Smooth muscle cell (in vitro differentiated cells): ENCODE measurements at regions not wholly inside any gene's neighbourhood (a gene's known extent, or its start where the extent isn't known, plus 50 kb on each side); places are given as distances from the start of the nearest gene placed in this dataset.

Experiments
- DNase-seq: peaks from one replicate; lab custom pipeline; 2025; ENCODE audit not compliant: unreplicated experiment; lab: John Stamatoyannopoulos, UW
- H2AFZ ChIP-seq: fragments of 200-600 bp; sonication (generic); 2 replicates; pipeline ENCODE4 v1.6.0; 2016; ENCODE audit warnings: antibody characterized with exemption, low read depth, mild to moderate bottlenecking
- H3F3A ChIP-seq: fragments of 200-600 bp; sonication (generic); 2 replicates; pipeline ENCODE4 v1.6.0; 2017; ENCODE audit warnings: antibody characterized with exemption, low read depth
- H3K27ac ChIP-seq: fragments of 200-600 bp; sonication (generic); 2 replicates; pipeline ENCODE4 v1.5.1; 2016; ENCODE audit warnings: low read depth, mild to moderate bottlenecking
- H3K27me3 ChIP-seq: fragments of 200-600 bp; sonication (generic); 2 replicates; pipeline ENCODE4 v1.6.1; 2016; ENCODE audit warnings: low read depth, mild to moderate bottlenecking
- H3K36me3 ChIP-seq: fragments of 200-600 bp; sonication (generic); 2 replicates; pipeline ENCODE4 v1.5.1; 2016; ENCODE audit warnings: low read depth
- H3K4me1 ChIP-seq: fragments of 200-600 bp; sonication (generic); 2 replicates; pipeline ENCODE4 v1.5.1; 2016; ENCODE audit warnings: low read depth
- H3K4me2 ChIP-seq: fragments of 200-600 bp; sonication (generic); 2 replicates; pipeline ENCODE4 v1.6.0; 2016; ENCODE audit warnings: mild to moderate bottlenecking
- H3K4me3 ChIP-seq: fragments of 200-600 bp; sonication (generic); 2 replicates; pipeline ENCODE4 v1.5.1; 2016; ENCODE audit warnings: mild to moderate bottlenecking
- H3K79me2 ChIP-seq: fragments of 200-600 bp; sonication (generic); 2 replicates; pipeline ENCODE4 v1.6.0; 2016; ENCODE audit warnings: low read depth, mild to moderate bottlenecking
- H3K9ac ChIP-seq: fragments of 200-600 bp; sonication (generic); 2 replicates; pipeline ENCODE4 v1.6.0; 2016; ENCODE audit warnings: low read depth
- H3K9me3 ChIP-seq: fragments of 200-600 bp; sonication (generic); replicated peaks from 2 replicates; pipeline ENCODE4 v1.5.1; 2016; ENCODE audit warnings: low read depth
- H4K20me1 ChIP-seq: fragments of 200-600 bp; sonication (generic); 2 replicates; pipeline ENCODE4 v1.6.0; 2016; ENCODE audit warnings: low read depth
- WGBS: methylation state at CpG from one replicate; pipeline ENCODE4 v1.1.7; 2016; ENCODE audit warnings: low lambda C conversion rate; 5-methylcytosine and 5-hydroxymethylcytosine counted together
- TF ChIP-seq, protein P1 (sequence below): fragments of 200-600 bp; sonication (generic); IDR thresholded peaks from 2 replicates; pipeline ENCODE4 v1.5.1; 2017; ENCODE audit warnings: borderline replicate concordance, mild to moderate bottlenecking, antibody characterized with exemption; ENCODE audit not compliant: insufficient read depth, poor library complexity, severe bottlenecking

- H2AFZ ChIP-seq: no peak overlapping the region
These were observed 449.8 kb downstream of the ISL1 start for GRCh38 chr5:51832934-51833470.

GRCh38 chr5:51838459-51838858 is 455.2 kb downstream of the ISL1 start:
- H4K20me1 ChIP-seq: no peaks in the 10 kb centered on the region

More at GRCh38 chr5:51832934-51833470, 449.8 kb downstream of the ISL1 start:
- no peaks in the 10 kb centered on the region for H3F3A ChIP-seq
- no peak overlapping the region for H3K9ac ChIP-seq
- H4K20me1 ChIP-seq: no peaks in the 10 kb centered on the region
- peak overlapping the region; percentile 33 for H3K27ac ChIP-seq
- TF ChIP-seq, protein P1, sequence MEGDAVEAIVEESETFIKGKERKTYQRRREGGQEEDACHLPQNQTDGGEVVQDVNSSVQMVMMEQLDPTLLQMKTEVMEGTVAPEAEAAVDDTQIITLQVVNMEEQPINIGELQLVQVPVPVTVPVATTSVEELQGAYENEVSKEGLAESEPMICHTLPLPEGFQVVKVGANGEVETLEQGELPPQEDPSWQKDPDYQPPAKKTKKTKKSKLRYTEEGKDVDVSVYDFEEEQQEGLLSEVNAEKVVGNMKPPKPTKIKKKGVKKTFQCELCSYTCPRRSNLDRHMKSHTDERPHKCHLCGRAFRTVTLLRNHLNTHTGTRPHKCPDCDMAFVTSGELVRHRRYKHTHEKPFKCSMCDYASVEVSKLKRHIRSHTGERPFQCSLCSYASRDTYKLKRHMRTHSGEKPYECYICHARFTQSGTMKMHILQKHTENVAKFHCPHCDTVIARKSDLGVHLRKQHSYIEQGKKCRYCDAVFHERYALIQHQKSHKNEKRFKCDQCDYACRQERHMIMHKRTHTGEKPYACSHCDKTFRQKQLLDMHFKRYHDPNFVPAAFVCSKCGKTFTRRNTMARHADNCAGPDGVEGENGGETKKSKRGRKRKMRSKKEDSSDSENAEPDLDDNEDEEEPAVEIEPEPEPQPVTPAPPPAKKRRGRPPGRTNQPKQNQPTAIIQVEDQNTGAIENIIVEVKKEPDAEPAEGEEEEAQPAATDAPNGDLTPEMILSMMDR: no peak
- H3K79me2 ChIP-seq: no peaks in the 10 kb centered on the region
- no peaks in the 10 kb centered on the region for H3K27me3 ChIP-seq
- H3K4me2 ChIP-seq: no peak overlapping the region
- H3K4me3 ChIP-seq: no peak overlapping the region
- DNase-seq: no peak
- no peaks in the 10 kb centered on the region for H3K9me3 ChIP-seq
- H3K36me3 ChIP-seq: no peaks in the 10 kb centered on the region
- 71% methylated on average over 5 of the region's 5 CpGs for WGBS
- H3K4me1 ChIP-seq: no peaks in the 10 kb centered on the region

DNA sequence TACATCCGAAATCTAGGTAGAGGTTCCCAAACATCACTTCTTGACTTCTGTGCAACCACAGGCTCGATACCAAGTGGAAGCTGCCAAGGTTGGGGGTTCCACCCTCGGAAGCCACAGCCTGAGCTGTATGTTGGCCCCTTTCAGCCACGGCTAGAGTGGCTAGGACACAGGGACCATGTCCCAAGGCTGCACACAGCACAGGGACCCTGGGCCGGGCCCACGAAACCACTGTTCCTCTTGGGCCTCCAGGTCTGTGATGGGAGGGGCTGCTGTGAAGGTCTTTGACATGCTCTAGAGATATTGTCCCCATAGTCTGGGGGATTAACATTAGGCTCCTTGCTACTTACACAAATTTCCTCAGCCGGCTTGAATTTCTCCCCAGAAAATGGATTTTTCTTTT is 460.6 kb downstream of the ISL1 start:
- 93% methylated on average over 7 of the region's 7 CpGs for WGBS
- no peaks in the 10 kb centered on the region for H3K4me1 ChIP-seq
- no peak for DNase-seq
- no peaks in the 10 kb centered on the region for H4K20me1 ChIP-seq
- no peaks in the 10 kb centered on the region for H3F3A ChIP-seq
- TF ChIP-seq, protein P1: no peak
- no peak overlapping the region for H3K9ac ChIP-seq
- H3K36me3 ChIP-seq: no peaks in the 10 kb centered on the region
- H3K4me3 ChIP-seq: no peak overlapping the region
- no peaks in the 10 kb centered on the region for H3K79me2 ChIP-seq
- H3K4me2 ChIP-seq: no peak overlapping the region
- H2AFZ ChIP-seq: no peak overlapping the region
- no peak overlapping the region for H3K27ac ChIP-seq
- H3K27me3 ChIP-seq: no peaks in the 10 kb centered on the region
- H3K9me3 ChIP-seq: no peaks in the 10 kb centered on the region

More at GRCh38 chr5:51838459-51838858, 455.2 kb downstream of the ISL1 start:
- Histone ChIP-seq H2AFZ (peak overlapping the region; percentile 44), H3K9me3 (no peaks in the 10 kb centered on the region), H3K9ac (no peak overlapping the region), H3K4me3 (no peak overlapping the region), H3K4me2 (no peak overlapping the region), H3K36me3 (no peaks in the 10 kb centered on the region), H3F3A (no peaks in the 10 kb centered on the region), H3K27ac (no peak overlapping the region), H3K79me2 (no peaks in the 10 kb centered on the region), H3K4me1 (no peaks in the 10 kb centered on the region), H3K27me3 (no peaks in the 10 kb centered on the region)
- WGBS: 35% methylated on average over 2 of the region's 2 CpGs
- TF ChIP-seq, protein P1: no peak
- no peak for DNase-seq

- Histone ChIP-seq H3K27me3 (no peaks in the 10 kb centered on the region), H4K20me1 (no peaks in the 10 kb centered on the region), H3K27ac (no peak overlapping the region), H3K9me3 (no peaks in the 10 kb centered on the region), H3K9ac (no peak overlapping the region), H3K4me1 (no peaks in the 10 kb centered on the region), H3F3A (no peaks in the 10 kb centered on the region), H3K4me2 (no peak overlapping the region), H3K36me3 (no peaks in the 10 kb centered on the region), H3K79me2 (no peaks in the 10 kb centered on the region), H3K4me3 (no peak overlapping the region), H2AFZ (no peak overlapping the region)
- WGBS: 75% methylated on average over 2 of the region's 2 CpGs
- no peak for DNase-seq
- TF ChIP-seq, protein P1: no peak
These were observed 462.8 kb downstream of the ISL1 start for GRCh38 chr5:51846015-51846414.
